Parathyroid adenoma (tissue), 2 donors: ENCODE measurements at regions not wholly inside any gene's neighbourhood (a gene's known extent, or its start where the extent isn't known, plus 50 kb on each side); places are given as distances from the start of the nearest gene placed in this dataset.

Experiments
- H2AFZ ChIP-seq: fragments of 300-600 bp; sonication (generic); one replicate; pipeline ENCODE4 v1.7.0; 2017; ENCODE audit warnings: antibody characterized with exemption, mild to moderate bottlenecking
- H3K27ac ChIP-seq: fragments of 300-600 bp; sonication (generic); one replicate; pipeline ENCODE4 v1.7.0; 2017
- H3K27me3 ChIP-seq: fragments of 300-600 bp; sonication (generic); one replicate; pipeline ENCODE4 v1.7.0; 2017; ENCODE audit warnings: low read length; ENCODE audit not compliant: control insufficient read depth, insufficient read depth
- H3K36me3 ChIP-seq: fragments of 300-600 bp; sonication (generic); one replicate; pipeline ENCODE4 v1.7.0; 2017; ENCODE audit warnings: low read length; ENCODE audit not compliant: control insufficient read depth, insufficient read depth
- H3K4me1 ChIP-seq: fragments of 300-600 bp; sonication (generic); one replicate; pipeline ENCODE4 v1.7.0; 2017; ENCODE audit warnings: control low read depth
- H3K4me2 ChIP-seq: fragments of 300-600 bp; sonication (generic); one replicate; pipeline ENCODE4 v1.7.0; 2017; ENCODE audit warnings: low read length
- H3K4me3 ChIP-seq: fragments of 300-600 bp; sonication (generic); one replicate; pipeline ENCODE4 v1.7.0; 2017; ENCODE audit warnings: low read depth, low read length
- H3K79me2 ChIP-seq: fragments of 300-600 bp; sonication (generic); one replicate; pipeline ENCODE4 v1.7.0; 2017; ENCODE audit warnings: control low read depth
- H3K9ac ChIP-seq: fragments of 300-600 bp; sonication (generic); one replicate; pipeline ENCODE4 v1.7.0; 2017; ENCODE audit warnings: mild to moderate bottlenecking
- H3K9me3 ChIP-seq: fragments of 300-600 bp; sonication (generic); one replicate; pipeline ENCODE4 v1.7.0; 2017; ENCODE audit warnings: low read length; ENCODE audit not compliant: control insufficient read depth
- TF ChIP-seq, protein P1 (sequence below): fragments of 300-600 bp; sonication (generic); IDR thresholded peaks from one replicate; pipeline ENCODE4 v1.7.0; 2017; ENCODE audit warnings: antibody characterized with exemption, mild to moderate bottlenecking
- donor health status: primary hyperparathyroidism.

DNA sequence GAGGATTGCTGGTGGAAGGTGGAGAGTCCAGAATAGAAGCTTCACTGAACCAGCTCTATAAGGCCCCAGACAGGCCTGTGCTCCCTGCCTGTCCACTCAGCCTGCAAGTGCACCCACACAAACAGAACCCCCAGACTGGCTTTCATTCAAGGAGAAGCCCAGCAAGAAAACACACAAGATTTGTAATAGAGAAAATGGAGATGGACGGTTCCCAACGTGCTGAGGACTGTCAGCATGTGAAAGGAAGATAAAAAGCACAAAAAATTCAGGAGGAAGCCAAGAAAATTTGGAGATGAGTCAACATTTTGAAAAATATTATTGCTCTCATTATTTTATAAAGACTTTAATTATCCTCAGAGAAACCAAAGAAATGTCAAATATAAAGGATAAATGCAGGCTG lies 218.2 kb upstream of the SLC10A2 start:
- Histone ChIP-seq H3K79me2 (no peaks in the 10 kb centered on the region), H3K27ac (no peak overlapping the region), H2AFZ (no peak overlapping the region), H3K27me3 (no peaks in the 10 kb centered on the region), H3K9me3 (no peaks in the 10 kb centered on the region), H3K4me3 (no peak overlapping the region), H3K36me3 (no peaks in the 10 kb centered on the region), H3K4me2 (no peak overlapping the region), H3K9ac (no peak overlapping the region), H3K4me1 (no peaks in the 10 kb centered on the region)
- TF ChIP-seq, protein P1, sequence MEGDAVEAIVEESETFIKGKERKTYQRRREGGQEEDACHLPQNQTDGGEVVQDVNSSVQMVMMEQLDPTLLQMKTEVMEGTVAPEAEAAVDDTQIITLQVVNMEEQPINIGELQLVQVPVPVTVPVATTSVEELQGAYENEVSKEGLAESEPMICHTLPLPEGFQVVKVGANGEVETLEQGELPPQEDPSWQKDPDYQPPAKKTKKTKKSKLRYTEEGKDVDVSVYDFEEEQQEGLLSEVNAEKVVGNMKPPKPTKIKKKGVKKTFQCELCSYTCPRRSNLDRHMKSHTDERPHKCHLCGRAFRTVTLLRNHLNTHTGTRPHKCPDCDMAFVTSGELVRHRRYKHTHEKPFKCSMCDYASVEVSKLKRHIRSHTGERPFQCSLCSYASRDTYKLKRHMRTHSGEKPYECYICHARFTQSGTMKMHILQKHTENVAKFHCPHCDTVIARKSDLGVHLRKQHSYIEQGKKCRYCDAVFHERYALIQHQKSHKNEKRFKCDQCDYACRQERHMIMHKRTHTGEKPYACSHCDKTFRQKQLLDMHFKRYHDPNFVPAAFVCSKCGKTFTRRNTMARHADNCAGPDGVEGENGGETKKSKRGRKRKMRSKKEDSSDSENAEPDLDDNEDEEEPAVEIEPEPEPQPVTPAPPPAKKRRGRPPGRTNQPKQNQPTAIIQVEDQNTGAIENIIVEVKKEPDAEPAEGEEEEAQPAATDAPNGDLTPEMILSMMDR = no peak

GRCh38 chr13:103283451-103283820 lies 217.2 kb upstream of the SLC10A2 start:
- Histone ChIP-seq H3K27ac (no peak overlapping the region), H3K9ac (no peak overlapping the region)

GRCh38 chr13:103282571-103283450 lies 216.6 kb upstream of the SLC10A2 start:
- Histone ChIP-seq H3K4me3 (no peak overlapping the region), H3K9me3 (no peaks in the 10 kb centered on the region), H3K4me2 (no peak overlapping the region), H2AFZ (no peak overlapping the region), H3K9ac (no peak overlapping the region), H3K27me3 (no peaks in the 10 kb centered on the region), H3K27ac (no peak overlapping the region), H3K36me3 (no peaks in the 10 kb centered on the region), H3K4me1 (no peaks in the 10 kb centered on the region), H3K79me2 (no peaks in the 10 kb centered on the region)
- TF ChIP-seq, protein P1 = no peak

More at GRCh38 chr13:103283451-103283820, 217.2 kb upstream of the SLC10A2 start:
- Histone ChIP-seq H3K9me3 (no peaks in the 10 kb centered on the region), H3K4me1 (no peaks in the 10 kb centered on the region), H3K4me3 (no peak overlapping the region), H3K27me3 (no peaks in the 10 kb centered on the region), H3K79me2 (no peaks in the 10 kb centered on the region), H2AFZ (no peak overlapping the region), H3K4me2 (no peak overlapping the region), H3K36me3 (no peaks in the 10 kb centered on the region)
- TF ChIP-seq, protein P1 = no peak

DNA sequence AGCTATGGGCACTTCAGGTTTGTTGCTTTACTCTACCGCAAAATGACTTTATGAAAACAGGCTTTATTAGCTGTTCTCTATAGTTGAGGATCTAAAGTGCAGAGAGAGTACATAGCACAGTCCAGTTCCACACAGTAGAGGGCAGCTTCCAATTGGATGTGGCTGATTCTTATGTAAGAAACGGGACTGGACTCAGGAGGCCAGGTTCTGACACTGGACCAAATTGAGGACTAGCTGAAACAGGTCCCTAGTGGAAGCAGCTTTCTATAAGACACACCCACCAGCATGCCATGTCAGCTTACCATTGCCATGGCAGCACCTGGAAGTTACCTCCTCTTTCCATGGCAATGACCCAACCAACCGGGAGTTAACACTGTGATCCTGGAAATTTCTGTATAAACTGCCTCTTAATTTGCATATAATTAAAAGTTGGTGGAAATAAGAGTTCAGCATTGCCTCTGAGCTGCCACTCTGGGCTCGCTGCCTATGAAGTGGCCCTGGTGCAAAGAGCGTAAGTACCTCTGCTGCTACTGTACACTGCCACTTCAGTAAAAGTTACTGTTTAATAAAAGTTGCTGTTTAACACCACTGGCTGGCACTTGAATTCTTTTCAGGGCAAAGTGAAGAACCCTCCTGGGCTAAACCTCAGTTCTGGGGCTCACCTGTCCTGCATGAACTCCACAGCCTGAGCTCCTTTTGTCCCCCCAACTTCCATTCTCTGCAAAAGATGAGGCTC lies 211.9 kb upstream of the SLC10A2 start:
- no peak overlapping the region for H3K4me2 ChIP-seq
- no peak overlapping the region for H3K4me3 ChIP-seq
- H3K9ac ChIP-seq = no peak overlapping the region
- H3K27me3 ChIP-seq = no peaks in the 10 kb centered on the region
- no peak overlapping the region for H2AFZ ChIP-seq
- no peaks in the 10 kb centered on the region for H3K79me2 ChIP-seq
- no peak overlapping the region for H3K27ac ChIP-seq
- H3K9me3 ChIP-seq = no peaks in the 10 kb centered on the region
- no peaks in the 10 kb centered on the region for H3K4me1 ChIP-seq
- no peaks in the 10 kb centered on the region for H3K36me3 ChIP-seq
- TF ChIP-seq, protein P1 = no peak
